Astrocyte (in vitro differentiated cells and primary cell): ENCODE measurements at regions not wholly inside any gene's neighbourhood (a gene's known extent, or its start where the extent isn't known, plus 50 kb on each side); places are given as distances from the start of the nearest gene placed in this dataset.

ENCODE experiments used
- DNase-seq: peaks from one replicate; pipeline ENCODE4 v3.0.0-alpha.2; 2010; ENCODE audit warnings: low read depth
- FAIRE-seq: peaks from 2 replicates; lab custom pipeline; 2011; peaks lifted over from hg19 to GRCh38; lab: Jason Lieb, UNC
- H2AFZ ChIP-seq: 2 replicates; pipeline ENCODE4 v1.6.0; 2012; ENCODE audit warnings: low read depth, low read length, inconsistent platforms
- H3K27ac ChIP-seq: 2 replicates; pipeline ENCODE4 v1.5.1; 2011; ENCODE audit warnings: low read depth, low read length, inconsistent platforms
- H3K27me3 ChIP-seq: 2 replicates; pipeline ENCODE4 v1.6.0; 2011; ENCODE audit warnings: low read length, inconsistent platforms; ENCODE audit not compliant: insufficient read depth
- H3K36me3 ChIP-seq: 2 replicates; pipeline ENCODE4 v1.5.1; 2011; ENCODE audit warnings: low read length, inconsistent platforms; ENCODE audit not compliant: insufficient read depth
- H3K4me1 ChIP-seq: 2 replicates; pipeline ENCODE4 v1.5.1; 2011; ENCODE audit warnings: low read length, inconsistent platforms; ENCODE audit not compliant: insufficient read depth
- H3K4me2 ChIP-seq: 2 replicates; pipeline ENCODE4 v1.6.0; 2012; ENCODE audit warnings: low read length, inconsistent platforms
- H3K4me3 ChIP-seq: 2 replicates; pipeline ENCODE4 v1.5.1; 2011; ENCODE audit warnings: low read depth, mild to moderate bottlenecking, low read length, inconsistent platforms; ENCODE audit not compliant: insufficient read depth
- H3K79me2 ChIP-seq: 2 replicates; pipeline ENCODE4 v1.6.0; 2012; ENCODE audit warnings: mild to moderate bottlenecking, low read length, inconsistent platforms; ENCODE audit not compliant: insufficient read depth
- H3K9ac ChIP-seq: 2 replicates; pipeline ENCODE4 v1.6.0; 2012; ENCODE audit warnings: mild to moderate bottlenecking, low read length, inconsistent platforms
- H3K9me3 ChIP-seq: 2 replicates; pipeline ENCODE4 v1.5.1; 2012; ENCODE audit warnings: low read depth, mild to moderate bottlenecking, low read length, inconsistent platforms; ENCODE audit not compliant: insufficient read depth
- H4K20me1 ChIP-seq: 2 replicates; pipeline ENCODE4 v1.6.0; 2012; ENCODE audit warnings: low read length, inconsistent platforms; ENCODE audit not compliant: insufficient read depth
- H3K27ac Mint-ChIP-seq: one replicate; pipeline ENCODE4 v1.8.0; 2021; ENCODE audit warnings: mild to moderate bottlenecking, mixed read lengths; ENCODE audit not compliant: unreplicated experiment
- H3K27me3 Mint-ChIP-seq: one replicate; pipeline ENCODE4 v1.8.0; 2021; ENCODE audit warnings: low read depth, mixed read lengths; ENCODE audit not compliant: unreplicated experiment
- H3K36me3 Mint-ChIP-seq: one replicate; pipeline ENCODE4 v1.8.0; 2021; ENCODE audit warnings: low read depth, mixed read lengths; ENCODE audit not compliant: unreplicated experiment
- H3K4me1 Mint-ChIP-seq: one replicate; pipeline ENCODE4 v1.8.0; 2021; ENCODE audit warnings: low read depth, mixed read lengths; ENCODE audit not compliant: unreplicated experiment
- H3K4me3 Mint-ChIP-seq: one replicate; pipeline ENCODE4 v1.8.0; 2021; ENCODE audit warnings: mild to moderate bottlenecking, moderate library complexity, mixed read lengths; ENCODE audit not compliant: unreplicated experiment
- H3K9me3 Mint-ChIP-seq: one replicate; pipeline ENCODE4 v1.8.0; 2021; ENCODE audit warnings: mild to moderate bottlenecking, mixed read lengths; ENCODE audit not compliant: unreplicated experiment
- EZH2 ChIP-seq: IDR thresholded peaks from 2 replicates; pipeline ENCODE4 v1.6.1; 2012; ENCODE audit warnings: mild to moderate bottlenecking, low read length, inconsistent platforms; ENCODE audit not compliant: insufficient read depth
- TF ChIP-seq, protein P1 (sequence below): IDR thresholded peaks from 2 replicates; pipeline ENCODE4 v1.5.1; 2011; ENCODE audit warnings: low read depth, mild to moderate bottlenecking, inconsistent platforms, low read length, moderate library complexity; ENCODE audit not compliant: insufficient read depth

DNA sequence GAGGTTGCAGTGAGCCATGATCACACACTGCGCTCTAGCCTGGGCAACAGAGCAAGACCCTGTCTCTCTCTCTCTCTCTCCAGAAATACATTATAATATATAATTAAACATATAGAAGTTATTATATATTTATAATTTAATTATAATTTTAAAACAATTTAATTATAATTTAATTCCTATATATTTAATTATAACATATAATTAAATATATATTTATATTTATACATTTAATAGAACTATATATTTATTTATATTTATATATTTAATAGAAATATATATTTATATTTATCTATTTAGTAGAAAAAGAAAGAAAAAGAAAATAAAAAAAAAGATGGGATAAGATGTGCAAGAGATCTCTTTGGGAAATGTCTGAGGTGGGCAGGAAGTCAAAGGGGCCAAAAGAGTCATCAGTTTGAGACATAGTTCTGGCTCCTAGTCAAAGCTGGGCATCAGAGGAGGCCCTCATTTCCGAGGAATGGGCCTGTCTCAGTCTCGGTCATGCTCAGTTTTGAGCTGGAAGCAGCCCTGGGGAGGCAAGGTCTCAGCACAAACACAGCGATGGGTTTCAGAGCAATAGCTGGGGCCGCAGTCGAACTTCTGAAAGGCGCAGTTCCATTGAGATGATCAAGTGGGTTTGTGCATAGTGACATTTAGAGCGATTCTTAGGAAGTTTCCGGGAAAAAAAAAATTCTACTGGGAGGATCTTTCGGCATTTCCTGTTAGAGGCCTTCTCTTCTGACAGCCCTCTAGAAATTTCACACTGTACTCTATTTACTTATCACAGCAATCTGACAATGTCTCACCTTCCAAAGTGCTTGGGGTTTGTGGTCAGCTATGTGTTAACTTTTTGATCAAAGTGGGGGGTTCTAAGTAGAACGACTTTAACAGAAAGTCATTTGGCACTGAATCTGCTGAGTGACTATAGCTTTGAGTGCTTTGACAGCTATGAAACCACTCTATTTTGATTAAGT is 58.7 kb upstream of the GZMB start:
- Mint-ChIP-seq H3K27me3 (no peaks in the 10 kb centered on the region), H3K4me3 (no peak overlapping the region), H3K9me3 (no peaks in the 10 kb centered on the region), H3K4me1 (peaks cover 3% of the 10 kb centered on the region), H3K36me3 (no peaks in the 10 kb centered on the region), H3K27ac (no peak overlapping the region)
- FAIRE-seq (no peak), DNase-seq (no peak)
- Histone ChIP-seq H4K20me1 (no peaks in the 10 kb centered on the region), H3K4me1 (no peaks in the 10 kb centered on the region), H3K27me3 (no peaks in the 10 kb centered on the region), H2AFZ (no peak overlapping the region), H3K4me3 (no peak overlapping the region), H3K9me3 (peaks cover 4% of the 10 kb centered on the region), H3K9ac (no peak overlapping the region), H3K27ac (no peak overlapping the region), H3K36me3 (no peaks in the 10 kb centered on the region), H3K79me2 (no peaks in the 10 kb centered on the region), H3K4me2 (no peak overlapping the region)
- TF ChIP-seq, protein P1, sequence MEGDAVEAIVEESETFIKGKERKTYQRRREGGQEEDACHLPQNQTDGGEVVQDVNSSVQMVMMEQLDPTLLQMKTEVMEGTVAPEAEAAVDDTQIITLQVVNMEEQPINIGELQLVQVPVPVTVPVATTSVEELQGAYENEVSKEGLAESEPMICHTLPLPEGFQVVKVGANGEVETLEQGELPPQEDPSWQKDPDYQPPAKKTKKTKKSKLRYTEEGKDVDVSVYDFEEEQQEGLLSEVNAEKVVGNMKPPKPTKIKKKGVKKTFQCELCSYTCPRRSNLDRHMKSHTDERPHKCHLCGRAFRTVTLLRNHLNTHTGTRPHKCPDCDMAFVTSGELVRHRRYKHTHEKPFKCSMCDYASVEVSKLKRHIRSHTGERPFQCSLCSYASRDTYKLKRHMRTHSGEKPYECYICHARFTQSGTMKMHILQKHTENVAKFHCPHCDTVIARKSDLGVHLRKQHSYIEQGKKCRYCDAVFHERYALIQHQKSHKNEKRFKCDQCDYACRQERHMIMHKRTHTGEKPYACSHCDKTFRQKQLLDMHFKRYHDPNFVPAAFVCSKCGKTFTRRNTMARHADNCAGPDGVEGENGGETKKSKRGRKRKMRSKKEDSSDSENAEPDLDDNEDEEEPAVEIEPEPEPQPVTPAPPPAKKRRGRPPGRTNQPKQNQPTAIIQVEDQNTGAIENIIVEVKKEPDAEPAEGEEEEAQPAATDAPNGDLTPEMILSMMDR, result no peak

DNA sequence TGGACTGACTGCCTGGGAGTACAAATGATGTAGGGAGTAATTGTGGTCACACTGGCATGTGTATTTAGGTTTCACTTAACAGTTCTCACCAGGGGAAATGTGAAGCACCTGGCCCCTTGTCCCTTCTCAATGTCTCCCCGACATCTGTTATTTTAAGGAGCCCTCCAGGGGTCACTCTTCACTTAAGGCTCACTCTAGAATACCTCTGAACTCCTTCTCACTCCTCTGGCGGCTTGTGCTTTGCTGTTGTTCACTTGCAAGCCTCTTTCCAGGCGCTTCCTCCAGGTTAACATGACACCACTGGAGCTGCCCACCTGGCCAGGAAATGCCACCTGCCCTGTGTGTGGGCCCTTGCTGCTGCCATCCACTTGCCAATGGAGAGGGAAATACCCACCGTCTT is 56.5 kb upstream of the GZMB start:
- Mint-ChIP-seq H3K4me1 (peaks cover 3% of the 10 kb centered on the region), H3K27me3 (no peaks in the 10 kb centered on the region), H3K4me3 (no peak overlapping the region), H3K27ac (no peak overlapping the region), H3K9me3 (no peaks in the 10 kb centered on the region), H3K36me3 (no peaks in the 10 kb centered on the region)
- H4K20me1 ChIP-seq, result no peaks in the 10 kb centered on the region
- FAIRE-seq (no peak), DNase-seq (no peak)
- H3K27me3 ChIP-seq, result no peaks in the 10 kb centered on the region
- no peaks in the 10 kb centered on the region for H3K4me1 ChIP-seq
- no peak for TF ChIP-seq EZH2
- TF ChIP-seq, protein P1, result no peak
- no peak overlapping the region for H2AFZ ChIP-seq
- H3K9ac ChIP-seq, result no peak overlapping the region
- H3K27ac ChIP-seq, result no peak overlapping the region
- no peaks in the 10 kb centered on the region for H3K36me3 ChIP-seq
- no peaks in the 10 kb centered on the region for H3K79me2 ChIP-seq
- H3K4me3 ChIP-seq, result no peak overlapping the region
- no peak overlapping the region for H3K4me2 ChIP-seq
- peaks cover under 1% of the 10 kb centered on the region for H3K9me3 ChIP-seq
